ENCODE measurements at regions not wholly inside any gene's neighbourhood (a gene's known extent, or its start where the extent isn't known, plus 50 kb on each side); places are given as distances from the start of the nearest gene placed in this dataset.
"Not testable (repeated sequence)": the region's sequence is repeated elsewhere in the genome, so short reads cannot be mapped to it uniquely, and the experiment has no call there.

DNA sequence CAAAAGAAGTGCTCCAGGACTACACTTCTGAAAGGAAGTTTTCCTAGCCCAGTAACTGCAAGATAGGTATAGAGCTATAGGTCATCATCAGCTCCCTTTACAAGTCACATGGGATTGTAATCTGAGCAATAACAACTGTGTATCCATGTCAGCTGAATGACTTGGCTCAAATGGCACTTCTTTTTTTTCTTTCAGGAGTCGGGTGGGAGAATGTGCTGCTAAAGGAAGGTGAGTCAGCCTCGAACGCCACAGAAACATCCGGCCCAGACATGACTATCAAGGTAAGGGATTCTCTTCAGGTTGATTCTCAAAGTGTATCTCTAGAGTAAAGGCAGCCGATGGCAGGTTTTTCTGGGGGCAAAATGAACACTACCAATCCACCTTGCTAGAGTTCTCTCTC lies 192.2 kb downstream of the C9orf152 start:
- peak; percentile 42 for DNase-seq (ENCODE audit: low read depth)
- no peak overlapping the region for H3K4me3 ChIP-seq (ENCODE audit: low read length)
- TF ChIP-seq, protein P1, sequence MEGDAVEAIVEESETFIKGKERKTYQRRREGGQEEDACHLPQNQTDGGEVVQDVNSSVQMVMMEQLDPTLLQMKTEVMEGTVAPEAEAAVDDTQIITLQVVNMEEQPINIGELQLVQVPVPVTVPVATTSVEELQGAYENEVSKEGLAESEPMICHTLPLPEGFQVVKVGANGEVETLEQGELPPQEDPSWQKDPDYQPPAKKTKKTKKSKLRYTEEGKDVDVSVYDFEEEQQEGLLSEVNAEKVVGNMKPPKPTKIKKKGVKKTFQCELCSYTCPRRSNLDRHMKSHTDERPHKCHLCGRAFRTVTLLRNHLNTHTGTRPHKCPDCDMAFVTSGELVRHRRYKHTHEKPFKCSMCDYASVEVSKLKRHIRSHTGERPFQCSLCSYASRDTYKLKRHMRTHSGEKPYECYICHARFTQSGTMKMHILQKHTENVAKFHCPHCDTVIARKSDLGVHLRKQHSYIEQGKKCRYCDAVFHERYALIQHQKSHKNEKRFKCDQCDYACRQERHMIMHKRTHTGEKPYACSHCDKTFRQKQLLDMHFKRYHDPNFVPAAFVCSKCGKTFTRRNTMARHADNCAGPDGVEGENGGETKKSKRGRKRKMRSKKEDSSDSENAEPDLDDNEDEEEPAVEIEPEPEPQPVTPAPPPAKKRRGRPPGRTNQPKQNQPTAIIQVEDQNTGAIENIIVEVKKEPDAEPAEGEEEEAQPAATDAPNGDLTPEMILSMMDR (conservative IDR thresholded peaks at IDR 0.05; ENCODE audit: low read length): no peak

DNA sequence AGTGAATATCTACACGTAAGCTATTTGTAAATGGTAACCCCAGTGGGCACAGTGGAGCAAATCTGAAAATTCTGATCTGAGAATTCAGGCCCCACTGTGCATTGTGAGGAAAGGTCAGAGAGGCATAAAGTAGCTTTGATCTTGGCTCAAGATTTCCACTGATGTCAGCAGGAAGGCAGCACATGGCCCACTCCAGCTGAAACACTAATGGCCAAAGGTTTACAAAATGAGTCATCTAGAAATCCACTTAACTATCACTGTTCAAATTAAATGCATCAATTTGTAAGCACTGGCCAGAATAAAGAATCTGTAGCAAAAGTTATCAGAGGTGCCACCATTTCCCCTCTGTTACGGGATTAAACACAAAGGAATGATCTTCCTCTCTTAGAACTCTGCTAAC lies 191.6 kb downstream of the C9orf152 start:
- H3K4me3 ChIP-seq (ENCODE audit: low read length): no peak overlapping the region
- TF ChIP-seq, protein P1 (conservative IDR thresholded peaks at IDR 0.05; ENCODE audit: low read length): no peak
- peak; percentile 61 for DNase-seq (ENCODE audit: low read depth)

DNA sequence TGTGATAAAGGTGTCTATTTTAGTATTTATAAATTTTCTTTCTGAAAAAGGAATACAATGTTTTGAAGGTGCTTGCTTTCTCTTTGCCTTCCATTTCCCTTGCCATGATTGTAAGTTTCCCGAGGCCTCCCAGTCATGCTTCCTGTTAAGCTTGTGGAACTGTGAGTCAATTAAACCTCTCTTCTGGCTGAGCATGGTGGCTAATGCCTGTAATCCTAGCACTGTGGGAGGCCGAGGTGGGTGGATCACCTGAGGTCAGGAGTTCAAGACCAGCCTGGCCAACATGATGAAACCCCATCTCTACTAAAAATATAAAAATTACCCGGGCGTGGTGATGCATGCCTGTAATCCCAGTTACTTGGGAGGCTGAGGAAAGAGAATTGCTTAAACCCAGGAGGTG lies 187.7 kb downstream of the C9orf152 start:
- not testable (repeated sequence) for DNase-seq (ENCODE audit: low read depth); H3K4me3 ChIP-seq (ENCODE audit: low read length)

DNA sequence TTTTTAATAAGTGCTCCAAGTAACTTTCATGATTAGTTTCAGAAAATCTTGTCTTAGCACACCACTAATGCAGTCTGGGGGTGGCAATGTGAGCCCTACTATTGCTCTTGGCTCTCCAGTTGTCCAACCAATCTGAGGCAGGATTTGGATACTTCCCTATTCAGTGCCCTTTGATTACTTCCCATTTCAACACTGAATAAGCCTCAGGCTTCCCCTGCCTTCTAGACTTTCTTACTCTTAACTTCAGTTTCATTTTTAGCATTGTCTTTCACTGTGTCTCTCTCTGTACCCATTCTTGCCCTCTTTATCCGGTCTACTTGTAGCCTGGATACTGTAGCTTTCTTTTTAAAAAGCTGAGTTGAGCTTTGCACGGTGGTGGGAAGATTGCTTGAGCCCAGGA lies 186.1 kb downstream of the C9orf152 start:
- DNase-seq (ENCODE audit: low read depth): no peak
- no peak overlapping the region for H3K4me3 ChIP-seq (ENCODE audit: low read length)
- TF ChIP-seq, protein P1 (conservative IDR thresholded peaks at IDR 0.05; ENCODE audit: low read length): no peak

DNA sequence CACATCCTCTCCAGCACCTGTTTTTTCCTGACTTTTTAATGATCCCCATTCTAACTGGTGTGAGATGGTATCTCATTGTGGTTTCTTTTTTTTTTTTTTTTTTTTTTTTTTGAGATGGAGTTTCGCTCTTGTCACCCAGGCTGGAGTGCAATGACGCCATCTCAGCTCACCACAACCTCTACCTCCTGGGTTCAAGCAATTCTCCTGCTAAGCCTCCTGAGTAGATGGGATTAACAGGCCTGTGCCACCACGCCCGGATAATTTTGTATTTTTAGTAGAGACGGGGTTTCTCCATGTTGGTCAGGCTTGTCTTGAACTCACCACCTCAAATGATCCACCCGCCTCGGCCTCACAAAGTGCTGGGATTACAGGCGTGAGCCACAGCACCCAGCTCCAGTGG lies 184.7 kb downstream of the C9orf152 start:
- not testable (repeated sequence) for DNase-seq (ENCODE audit: low read depth); H3K4me3 ChIP-seq (ENCODE audit: low read length)

DNA sequence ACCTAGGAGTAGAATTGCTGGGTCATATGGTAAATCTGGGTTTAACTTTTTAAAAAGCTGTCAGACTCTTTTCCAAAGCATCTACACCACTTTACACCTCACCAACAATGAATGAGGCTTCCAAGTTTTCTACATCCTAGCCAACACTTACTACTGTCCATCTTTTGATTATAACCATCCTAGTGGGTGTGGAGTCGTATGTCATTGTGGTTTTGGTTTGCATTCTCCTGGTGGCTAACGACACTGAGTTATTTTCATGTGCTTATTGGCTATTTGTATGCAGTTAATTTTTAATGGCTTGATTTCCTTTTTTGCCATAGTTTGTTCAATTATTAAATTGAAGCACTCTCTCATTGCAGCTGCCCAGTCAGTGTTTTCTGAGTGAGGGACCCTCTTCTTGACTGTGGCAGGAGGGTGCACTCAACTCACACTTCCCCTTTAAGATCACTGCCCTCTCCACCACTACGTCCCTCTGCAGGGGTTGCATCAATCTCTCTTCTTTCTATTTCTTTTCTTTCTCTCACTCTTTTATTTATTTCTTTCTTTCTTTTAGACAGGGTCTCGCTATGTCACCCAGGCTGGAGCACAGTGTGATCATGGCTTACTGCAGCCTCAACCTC lies 182.3 kb downstream of the C9orf152 start:
- H3K4me3 ChIP-seq (ENCODE audit: low read length): no peak overlapping the region
- DNase-seq (ENCODE audit: low read depth): no peak
- TF ChIP-seq, protein P1 (conservative IDR thresholded peaks at IDR 0.05; ENCODE audit: low read length): no peak

DNA sequence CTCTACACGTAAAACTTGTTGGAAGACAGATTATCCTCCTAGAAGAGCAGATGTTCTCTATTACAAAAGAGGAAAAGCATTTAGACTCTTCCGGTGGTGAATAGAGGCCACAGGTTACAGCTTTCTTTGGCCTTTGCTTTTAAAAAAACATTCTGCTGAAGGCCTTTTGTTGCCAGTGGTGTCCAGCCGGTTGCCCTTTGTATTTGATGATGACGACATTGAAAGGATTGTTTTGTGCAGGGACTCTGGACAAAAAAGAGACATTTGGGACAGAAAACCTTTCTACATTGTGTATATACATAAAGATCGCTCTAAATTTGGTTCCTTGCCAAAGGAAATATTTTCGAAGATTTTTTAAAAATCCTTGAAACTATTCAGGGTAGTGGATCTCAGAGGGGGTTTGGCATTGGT lies 180.3 kb downstream of the C9orf152 start:
- peak; percentile 74 for DNase-seq (ENCODE audit: low read depth)
- TF ChIP-seq, protein P1 (conservative IDR thresholded peaks at IDR 0.05; ENCODE audit: low read length): no peak

DNA sequence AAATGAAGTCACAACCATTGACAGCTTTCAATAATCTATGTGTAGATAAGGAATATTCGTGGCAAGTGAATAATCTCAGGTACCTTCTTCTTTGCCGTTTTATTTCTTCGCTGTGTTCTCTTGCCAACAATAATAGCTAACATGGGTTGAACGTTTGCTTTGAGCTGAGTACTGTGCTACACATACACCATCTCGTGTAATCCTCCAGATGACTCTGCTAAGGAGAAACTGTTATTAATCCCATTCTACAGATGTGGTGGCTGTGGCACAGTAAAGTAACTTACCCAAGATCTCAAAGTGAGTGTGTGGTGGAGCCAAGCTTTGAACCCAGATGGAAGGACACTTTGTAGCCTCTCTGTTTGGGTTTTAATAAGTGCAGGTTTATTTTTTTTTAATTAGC lies 179.7 kb downstream of the C9orf152 start:
- TF ChIP-seq, protein P1 (conservative IDR thresholded peaks at IDR 0.05; ENCODE audit: low read length): no peak
- no peak overlapping the region for H3K4me3 ChIP-seq (ENCODE audit: low read length)
- no peak for DNase-seq (ENCODE audit: low read depth)

More for the DNA sequence above, 180.3 kb downstream of the C9orf152 start:
- H3K4me3 ChIP-seq (ENCODE audit: low read length): no peak overlapping the region
